ENCODE measurements at regions not wholly inside any gene's neighbourhood (a gene's known extent, or its start where the extent isn't known, plus 50 kb on each side); places are given as distances from the start of the nearest gene placed in this dataset.
"Not testable (repeated sequence)": the region's sequence is repeated elsewhere in the genome, so short reads cannot be mapped to it uniquely, and the experiment has no call there.

DNA sequence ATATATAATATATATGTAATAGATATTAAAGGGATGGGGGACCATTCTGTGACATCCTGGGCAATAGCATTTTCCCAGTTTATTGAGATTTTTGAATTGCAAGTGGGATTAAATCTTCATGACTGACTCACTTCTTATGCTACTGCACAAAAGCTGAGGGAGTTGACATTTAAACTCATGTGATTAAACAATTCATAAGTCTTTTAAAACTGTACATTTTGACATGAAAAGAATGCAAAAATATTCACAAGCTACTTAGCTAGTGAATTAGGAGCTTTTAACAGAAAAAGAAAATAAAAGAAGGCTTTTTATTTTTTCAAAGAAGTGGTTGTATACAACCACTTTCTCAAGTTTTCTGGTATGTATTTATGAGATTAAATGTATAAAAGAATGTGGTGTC, 179.4 kb upstream of the POMZP3 start:
- not testable (repeated sequence) for TF ChIP-seq CTCF, POLR2A (IDR thresholded peaks at IDR 0.05)

Data from heart left ventricle (tissue), 13 donors.